ENCODE measurements at regions not wholly inside any gene's neighbourhood (a gene's known extent, or its start where the extent isn't known, plus 50 kb on each side); places are given as distances from the start of the nearest gene placed in this dataset.

DNA sequence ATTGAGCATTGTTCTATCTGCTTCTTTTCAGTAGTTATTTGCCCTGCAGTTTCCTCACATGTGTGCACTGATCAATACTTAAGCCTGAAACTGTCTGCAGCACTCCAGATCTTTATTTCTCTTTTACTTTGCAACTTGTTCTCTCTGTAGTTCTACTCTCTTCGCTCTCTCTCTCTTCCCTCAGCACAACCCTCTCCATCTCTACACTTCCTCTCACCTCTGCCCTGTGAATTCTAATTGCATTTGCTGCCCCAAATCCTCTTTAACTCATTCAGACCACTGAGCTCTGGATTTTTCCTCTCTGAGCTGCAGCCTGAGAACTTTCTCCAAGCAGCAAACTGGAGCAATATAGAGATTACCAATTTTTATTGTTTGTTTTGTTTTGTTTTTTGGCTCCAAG lies 1035.5 kb downstream of the FSCB start:
- TF ChIP-seq, protein P1, sequence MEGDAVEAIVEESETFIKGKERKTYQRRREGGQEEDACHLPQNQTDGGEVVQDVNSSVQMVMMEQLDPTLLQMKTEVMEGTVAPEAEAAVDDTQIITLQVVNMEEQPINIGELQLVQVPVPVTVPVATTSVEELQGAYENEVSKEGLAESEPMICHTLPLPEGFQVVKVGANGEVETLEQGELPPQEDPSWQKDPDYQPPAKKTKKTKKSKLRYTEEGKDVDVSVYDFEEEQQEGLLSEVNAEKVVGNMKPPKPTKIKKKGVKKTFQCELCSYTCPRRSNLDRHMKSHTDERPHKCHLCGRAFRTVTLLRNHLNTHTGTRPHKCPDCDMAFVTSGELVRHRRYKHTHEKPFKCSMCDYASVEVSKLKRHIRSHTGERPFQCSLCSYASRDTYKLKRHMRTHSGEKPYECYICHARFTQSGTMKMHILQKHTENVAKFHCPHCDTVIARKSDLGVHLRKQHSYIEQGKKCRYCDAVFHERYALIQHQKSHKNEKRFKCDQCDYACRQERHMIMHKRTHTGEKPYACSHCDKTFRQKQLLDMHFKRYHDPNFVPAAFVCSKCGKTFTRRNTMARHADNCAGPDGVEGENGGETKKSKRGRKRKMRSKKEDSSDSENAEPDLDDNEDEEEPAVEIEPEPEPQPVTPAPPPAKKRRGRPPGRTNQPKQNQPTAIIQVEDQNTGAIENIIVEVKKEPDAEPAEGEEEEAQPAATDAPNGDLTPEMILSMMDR (IDR thresholded peaks at IDR 0.05) = no peak
- no peaks in the 10 kb centered on the region for H3K36me3 Mint-ChIP-seq (ENCODE audit: low read depth)
- no peak overlapping the region for H3K27ac Mint-ChIP-seq
- no peaks in the 10 kb centered on the region for H3K27me3 Mint-ChIP-seq (ENCODE audit: insufficient read depth)
- no peaks in the 10 kb centered on the region for H3K4me1 Mint-ChIP-seq (ENCODE audit: low read depth)
- peaks cover 12% of the 10 kb centered on the region; the same call in 1 of the 2 replicates for H3K9me3 Mint-ChIP-seq
- DNase-seq = no peak
- no peak overlapping the region for H3K4me3 Mint-ChIP-seq

DNA sequence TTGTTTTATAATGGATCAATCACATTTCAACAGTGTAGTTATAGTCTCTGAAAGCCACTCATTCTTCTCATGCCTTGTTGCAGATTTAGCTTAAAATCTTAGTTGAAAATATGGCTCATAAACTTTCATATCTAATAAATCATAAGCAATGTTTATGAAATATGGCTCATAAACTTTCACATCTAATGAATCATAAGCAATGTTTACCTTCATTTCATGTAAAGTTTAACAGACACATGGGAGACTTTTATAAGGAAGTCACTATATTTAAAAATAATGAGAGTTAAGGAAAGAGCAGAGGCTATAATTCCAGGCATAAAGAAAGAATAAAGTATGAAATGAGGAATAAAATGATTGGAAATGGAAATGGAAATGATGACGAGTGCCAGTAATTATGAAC lies 1042.1 kb downstream of the FSCB start:
- Mint-ChIP-seq H3K4me3 (no peak overlapping the region), H3K9me3 (peaks cover 21% of the 10 kb centered on the region), H3K4me1 (ENCODE audit: low read depth) (no peaks in the 10 kb centered on the region), H3K27me3 (ENCODE audit: insufficient read depth) (no peaks in the 10 kb centered on the region), H3K36me3 (ENCODE audit: low read depth) (no peaks in the 10 kb centered on the region), H3K27ac (no peak overlapping the region)
- DNase-seq = no peak
- TF ChIP-seq, protein P1 (IDR thresholded peaks at IDR 0.05) = no peak

DNA sequence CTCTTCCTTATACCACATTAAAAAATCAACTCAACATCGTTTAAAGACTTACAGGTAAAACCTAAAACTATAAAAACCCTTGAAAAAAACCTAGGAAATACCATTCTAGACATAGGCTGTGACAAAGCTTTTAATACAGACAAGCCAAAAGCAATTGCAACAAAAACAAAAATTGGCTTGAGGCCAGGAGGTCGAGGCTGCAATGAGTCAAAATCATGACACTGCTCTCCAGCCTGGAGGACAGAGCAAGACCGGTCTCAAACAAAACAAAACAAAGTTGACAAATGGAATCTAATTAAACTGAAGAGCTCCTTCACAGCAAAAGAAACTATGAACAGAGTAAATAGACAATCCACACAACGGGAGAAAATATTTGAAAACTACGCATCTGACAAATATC lies 1057.8 kb downstream of the FSCB start:
- Mint-ChIP-seq H3K27me3 (ENCODE audit: insufficient read depth) (no peaks in the 10 kb centered on the region), H3K27ac (no peak overlapping the region), H3K4me1 (ENCODE audit: low read depth) (no peaks in the 10 kb centered on the region), H3K9me3 (peaks cover 36% of the 10 kb centered on the region), H3K4me3 (no peak overlapping the region), H3K36me3 (ENCODE audit: low read depth) (0 out of 2 replicates have a peak, but pooled peaks cover 4% of the 10 kb centered on the region)
- DNase-seq = no peak
- TF ChIP-seq, protein P1 (IDR thresholded peaks at IDR 0.05) = no peak

DNA sequence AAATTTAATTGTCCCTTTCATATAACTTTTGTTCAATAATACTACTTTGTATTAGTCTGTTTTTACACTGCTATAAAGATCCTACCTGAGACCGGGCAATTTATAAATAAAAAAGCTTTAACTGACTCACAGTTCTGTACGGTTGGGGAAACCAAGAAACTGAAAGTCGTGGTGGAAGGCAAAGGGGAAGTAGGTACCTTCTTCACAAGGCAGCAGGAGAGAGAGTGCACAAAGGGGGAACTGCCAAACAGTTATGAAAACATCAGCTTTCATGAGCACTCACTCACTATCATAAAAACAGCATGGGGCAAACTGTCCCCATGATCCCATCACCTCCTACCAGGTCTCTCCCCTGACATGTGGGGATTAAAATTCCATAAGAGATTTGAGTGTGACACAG lies 1069.0 kb downstream of the FSCB start:
- no peak overlapping the region for H3K4me3 Mint-ChIP-seq
- no peak for DNase-seq
- no peaks in the 10 kb centered on the region for H3K27me3 Mint-ChIP-seq (ENCODE audit: insufficient read depth)
- no peak overlapping the region for H3K27ac Mint-ChIP-seq
- H3K9me3 Mint-ChIP-seq = peaks cover 31% of the 10 kb centered on the region
- H3K4me1 Mint-ChIP-seq (ENCODE audit: low read depth) = no peaks in the 10 kb centered on the region
- 0 out of 2 replicates have a peak, but pooled peaks cover 4% of the 10 kb centered on the region for H3K36me3 Mint-ChIP-seq (ENCODE audit: low read depth)
- TF ChIP-seq, protein P1 (IDR thresholded peaks at IDR 0.05) = no peak

DNA sequence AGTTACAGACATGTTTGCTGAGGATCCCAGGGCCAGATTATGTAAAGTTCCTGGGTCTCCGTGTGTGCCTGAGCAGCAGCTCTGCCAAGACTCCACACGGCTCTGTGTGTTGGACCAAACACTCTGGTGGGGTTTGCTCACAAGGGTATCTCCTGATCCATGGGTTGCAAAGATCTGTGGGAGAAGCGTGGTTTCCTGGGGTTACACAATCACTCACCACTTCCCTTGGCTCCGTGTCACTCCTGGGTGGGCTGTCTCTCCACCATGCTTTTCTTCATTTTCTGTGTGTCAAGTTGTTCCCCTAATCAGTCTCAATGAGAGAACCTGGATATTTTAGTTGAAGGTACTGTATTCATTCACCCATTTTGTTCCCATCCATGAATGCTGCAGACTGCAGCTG lies 1088.8 kb downstream of the FSCB start:
- no peaks in the 10 kb centered on the region for H3K27me3 Mint-ChIP-seq (ENCODE audit: insufficient read depth)
- no peak overlapping the region for H3K4me3 Mint-ChIP-seq
- TF ChIP-seq, protein P1 (IDR thresholded peaks at IDR 0.05) = no peak
- H3K27ac Mint-ChIP-seq = no peak overlapping the region
- H3K36me3 Mint-ChIP-seq (ENCODE audit: low read depth) = peaks cover 11% of the 10 kb centered on the region; the same call in 1 of the 2 replicates
- H3K4me1 Mint-ChIP-seq (ENCODE audit: low read depth) = no peaks in the 10 kb centered on the region
- peaks cover 59% of the 10 kb centered on the region for H3K9me3 Mint-ChIP-seq
- no peak for DNase-seq

DNA sequence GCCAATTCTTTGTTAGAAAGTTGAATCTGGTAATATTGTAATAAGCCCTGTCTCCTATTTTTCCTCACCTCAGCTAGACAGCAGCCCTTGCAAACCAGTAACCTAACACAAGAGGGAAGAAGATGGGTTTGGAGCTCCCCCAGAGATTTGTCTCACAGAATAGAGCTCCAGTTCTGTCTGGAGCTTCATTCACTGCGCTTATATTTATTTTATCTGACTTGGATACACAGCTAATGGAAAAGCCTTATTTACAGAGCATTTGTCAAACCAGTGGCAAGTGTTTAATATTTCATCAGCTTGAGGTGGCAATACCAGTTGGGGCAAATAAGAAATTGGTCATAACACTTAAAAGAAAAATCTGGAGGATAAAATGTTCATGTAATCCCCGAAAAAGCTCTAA lies 1094.0 kb downstream of the FSCB start:
- no peaks in the 10 kb centered on the region for H3K4me1 Mint-ChIP-seq (ENCODE audit: low read depth)
- H3K27me3 Mint-ChIP-seq (ENCODE audit: insufficient read depth) = no peaks in the 10 kb centered on the region
- TF ChIP-seq, protein P1 (IDR thresholded peaks at IDR 0.05) = no peak
- DNase-seq = no peak
- H3K4me3 Mint-ChIP-seq = no peak overlapping the region
- no peaks in the 10 kb centered on the region for H3K36me3 Mint-ChIP-seq (ENCODE audit: low read depth)
- H3K9me3 Mint-ChIP-seq = peaks cover 32% of the 10 kb centered on the region
- H3K27ac Mint-ChIP-seq = no peak overlapping the region

All from HFFc6 (cell line).